WTC11 (cell line): ENCODE measurements at regions not wholly inside any gene's neighbourhood (a gene's known extent, or its start where the extent isn't known, plus 50 kb on each side); places are given as distances from the start of the nearest gene placed in this dataset.

ENCODE experiments used
- ATAC-seq: fragments of 200-7000 bp; cut with Tn5 transposase; 2 replicates; pipeline ENCODE4 v1.10.0; 2021; ENCODE audit warnings: mild to moderate bottlenecking, moderate library complexity
- CTCF ChIA-PET: fragments of 300-600 bp; sonication (Branson Sonifier 250); formaldehyde crosslinking; loops from one replicate; lab custom pipeline; 2021; ENCODE audit warnings: antibody characterized with exemption; lab: Charles Lee
- POLR2A ChIA-PET: fragments of 350-600 bp; sonication (Branson Sonifier 250); formaldehyde crosslinking; loops from one replicate; lab custom pipeline; 2021; ENCODE audit warnings: antibody characterized with exemption; lab: Charles Lee
- DNase-seq: peaks from one replicate; pipeline ENCODE4 v3.0.0; 2021; ENCODE audit warnings: low spot score
- H3K27ac Mint-ChIP-seq: 2 replicates; pipeline ENCODE4 v1.8.0; 2021; ENCODE audit warnings: mixed read lengths
- H3K27me3 Mint-ChIP-seq: 2 replicates; pipeline ENCODE4 v1.8.0; 2021; ENCODE audit warnings: low read depth, mild to moderate bottlenecking, moderate library complexity, mixed read lengths
- H3K36me3 Mint-ChIP-seq: 2 replicates; pipeline ENCODE4 v1.8.0; 2021; ENCODE audit warnings: mixed read lengths
- H3K4me1 Mint-ChIP-seq: 2 replicates; pipeline ENCODE4 v1.8.0; 2022; ENCODE audit warnings: mixed read lengths
- H3K4me3 Mint-ChIP-seq: 2 replicates; pipeline ENCODE4 v1.8.0; 2021; ENCODE audit warnings: mild to moderate bottlenecking, moderate library complexity, mixed read lengths
- H3K9me3 Mint-ChIP-seq: 2 replicates; pipeline ENCODE4 v1.8.0; 2021; ENCODE audit warnings: mixed read lengths
- ELF4 ChIP-seq: sonication (generic); formaldehyde crosslinking; IDR thresholded peaks from 2 replicates; pipeline ENCODE4 v1.8.1; 2022; ENCODE audit warnings: low read depth, mild to moderate bottlenecking, moderate library complexity, missing genetic modification reagents
- EMX1 ChIP-seq: fragments of 250-450 bp; sonication (Bioruptor Pico); IDR thresholded peaks from 2 replicates; pipeline ENCODE4 v1.8.0; 2021; ENCODE audit warnings: mild to moderate bottlenecking
- ERG ChIP-seq: fragments of 250-450 bp; sonication (Bioruptor Pico); IDR thresholded peaks from 2 replicates; pipeline ENCODE4 v1.8.0; 2021; ENCODE audit warnings: mild to moderate bottlenecking
- FOXK1 ChIP-seq: sonication (generic); formaldehyde crosslinking; IDR thresholded peaks from 2 replicates; pipeline ENCODE4 v1.8.0; 2022; ENCODE audit warnings: mild to moderate bottlenecking, moderate library complexity, missing genetic modification reagents
- GRHL2 ChIP-seq: fragments of 250-450 bp; sonication (Bioruptor Pico); IDR thresholded peaks from 2 replicates; pipeline ENCODE4 v1.8.0; 2022; ENCODE audit warnings: mild to moderate bottlenecking, moderate library complexity; ENCODE audit not compliant: insufficient replicate concordance, severe bottlenecking
- HMGXB4 ChIP-seq: sonication (generic); formaldehyde crosslinking; IDR thresholded peaks from 2 replicates; pipeline ENCODE4 v1.8.1; 2023; ENCODE audit warnings: mild to moderate bottlenecking, moderate library complexity, missing genetic modification reagents
- MAX ChIP-seq: sonication (generic); formaldehyde crosslinking; IDR thresholded peaks from 2 replicates; pipeline ENCODE4 v1.8.0; 2022; ENCODE audit warnings: mild to moderate bottlenecking, missing genetic modification reagents
- NFYB ChIP-seq: sonication (generic); formaldehyde crosslinking; conservative IDR thresholded peaks from 2 replicates; pipeline ENCODE4 v1.8.0; 2022; ENCODE audit warnings: low read depth, missing genetic modification reagents
- NR1H2 ChIP-seq: sonication (generic); formaldehyde crosslinking; IDR thresholded peaks from 2 replicates; pipeline ENCODE4 v1.9.0; 2021; ENCODE audit warnings: mild to moderate bottlenecking, moderate library complexity, missing genetic modification reagents
- PRDM15 ChIP-seq: sonication (generic); formaldehyde crosslinking; IDR thresholded peaks from 2 replicates; pipeline ENCODE4 v1.8.0; 2022; ENCODE audit warnings: missing genetic modification reagents
- RORB ChIP-seq: fragments of 250-450 bp; sonication (Bioruptor Pico); IDR thresholded peaks from 2 replicates; pipeline ENCODE4 v1.9.0; 2021; ENCODE audit warnings: mild to moderate bottlenecking
- SOX15 ChIP-seq: fragments of 250-450 bp; sonication (Bioruptor Pico); IDR thresholded peaks from 2 replicates; pipeline ENCODE4 v1.9.0; 2021; ENCODE audit warnings: mild to moderate bottlenecking
- ZBTB21 ChIP-seq: sonication (generic); formaldehyde crosslinking; IDR thresholded peaks from 2 replicates; pipeline ENCODE4 v1.8.1; 2023; ENCODE audit warnings: mild to moderate bottlenecking, missing genetic modification reagents, borderline replicate concordance
- ZNF396 ChIP-seq: fragments of 250-450 bp; sonication (Bioruptor Pico); IDR thresholded peaks from 2 replicates; pipeline ENCODE4 v1.8.0; 2021; ENCODE audit warnings: mild to moderate bottlenecking, moderate library complexity, borderline replicate concordance
- ZNF532 ChIP-seq: fragments of 250-450 bp; sonication (Bioruptor Pico); IDR thresholded peaks from 2 replicates; pipeline ENCODE4 v1.9.0; 2021; ENCODE audit warnings: mild to moderate bottlenecking, borderline replicate concordance

- TF ChIP-seq PRDM15 (CRISPR knock-in tag) (no peak), ZNF532 (CRISPR knock-in tag) (no peak), RORB (CRISPR knock-in tag) (no peak), MAX (CRISPR knock-in tag) (no peak), NFYB (CRISPR knock-in tag) (no peak), NR1H2 (CRISPR knock-in tag) (no peak), ERG (CRISPR knock-in tag) (no peak)
These were observed 185.5 kb upstream of the ECI2 start (continued) for GRCh38 chr6:4320860-4321259.

- POLR2A ChIA-PET: no interaction called here
- Mint-ChIP-seq H3K27me3 (peaks cover 6% of the 10 kb centered on the region; the same call in 1 of the 2 replicates), H3K4me1 (peaks cover 47% of the 10 kb centered on the region), H3K27ac (no peak overlapping the region), H3K36me3 (no peaks in the 10 kb centered on the region), H3K9me3 (no peaks in the 10 kb centered on the region), H3K4me3 (no peak overlapping the region)
- ATAC-seq (no peak), DNase-seq (no peak)
- no peak for TF ChIP-seq SOX15 (CRISPR knock-in tag)
- TF ChIP-seq ZNF396 (CRISPR knock-in tag): no peak
- no peak for TF ChIP-seq GRHL2 (CRISPR knock-in tag)
- TF ChIP-seq ZNF532 (CRISPR knock-in tag): no peak
- TF ChIP-seq FOXK1: no peak
- TF ChIP-seq HMGXB4 (CRISPR knock-in tag): no peak
- TF ChIP-seq ZBTB21 (CRISPR knock-in tag): no peak
- TF ChIP-seq ELF4 (CRISPR knock-in tag): no peak
- no peak for TF ChIP-seq EMX1 (CRISPR knock-in tag)
- CTCF ChIA-PET: interaction anchor here (1.1 to 2.0 kb wide), 4 partner anchors 34 to 711 kb away, joined by 3 to 6 read pairs (median 4); no protein-coding TSS in a partner anchor
These were observed 184.8 kb upstream of the ECI2 start for GRCh38 chr6:4319981-4320683.
